PC-3 (cell line): ENCODE measurements at regions not wholly inside any gene's neighbourhood (a gene's known extent, or its start where the extent isn't known, plus 50 kb on each side); places are given as distances from the start of the nearest gene placed in this dataset.

Experiments
- ATAC-seq: fragments of 200-7000 bp; cut with Tn5 transposase; 2 replicates; pipeline ENCODE4 v1.9.1; 2020; ENCODE audit warnings: mild to moderate bottlenecking, moderate library complexity
- BruUV-seq: library from RNA; stranded (reverse); fragments of 400-500 nt; replicated peaks from 2 replicates; lab custom pipeline; 2021; lab: Mats Ljungman, UMichigan
- CTCF ChIA-PET: fragments of 300-600 bp; sonication (Branson Sonifier 250); formaldehyde crosslinking; loops from one replicate; lab custom pipeline; 2022; ENCODE audit warnings: antibody characterized with exemption; lab: Charles Lee
- POLR2A ChIA-PET: fragments of 300-600 bp; sonication (Branson Sonifier 250); formaldehyde crosslinking; loops from one replicate; lab custom pipeline; 2022; ENCODE audit warnings: antibody characterized with exemption; ENCODE audit not compliant: unreplicated experiment; lab: Charles Lee
- DNase-seq: peaks from one replicate; pipeline ENCODE4 v3.0.0-alpha.2; 2015
- H2AFZ ChIP-seq: fragments of 300-600 bp; sonication (generic); 2 replicates; pipeline ENCODE4 v1.6.0; 2016; ENCODE audit warnings: antibody characterized with exemption, low read length
- H3F3A ChIP-seq: fragments of 300-600 bp; sonication (generic); one replicate; pipeline ENCODE4 v1.6.0; 2017; ENCODE audit warnings: antibody characterized with exemption, low read length, control low read depth, mild to moderate bottlenecking; ENCODE audit not compliant: unreplicated experiment
- H3K27ac ChIP-seq: fragments of 300-600 bp; sonication (generic); 2 replicates; pipeline ENCODE4 v1.5.1; 2016; ENCODE audit warnings: mild to moderate bottlenecking, low read length
- H3K27me3 ChIP-seq: fragments of 300-600 bp; sonication (generic); 2 replicates; pipeline ENCODE4 v1.6.1; 2016; ENCODE audit warnings: low read length, mixed read lengths
- H3K36me3 ChIP-seq: fragments of 300-600 bp; sonication (generic); 2 replicates; pipeline ENCODE4 v1.6.1; 2016; ENCODE audit warnings: low read depth, mixed run types, low read length, mixed read lengths
- H3K4me1 ChIP-seq: fragments of 300-600 bp; sonication (generic); 2 replicates; pipeline ENCODE4 v1.5.1; 2016; ENCODE audit warnings: low read length; ENCODE audit not compliant: insufficient read depth
- H3K4me2 ChIP-seq: fragments of 300-600 bp; sonication (generic); 2 replicates; pipeline ENCODE4 v1.6.0; 2016; ENCODE audit warnings: low read length
- H3K4me3 ChIP-seq: fragments of 300-600 bp; sonication (generic); 2 replicates; pipeline ENCODE4 v1.5.1; 2016; ENCODE audit warnings: mild to moderate bottlenecking, low read length, mixed read lengths
- H3K79me2 ChIP-seq: fragments of 300-600 bp; sonication (generic); 2 replicates; pipeline ENCODE4 v1.6.1; 2017; ENCODE audit warnings: low read length, mixed read lengths
- H3K9ac ChIP-seq: fragments of 300-600 bp; sonication (generic); 2 replicates; pipeline ENCODE4 v1.6.0; 2016; ENCODE audit warnings: mild to moderate bottlenecking, low read length
- H3K9me2 ChIP-seq: fragments of 300-600 bp; sonication (generic); replicated peaks from 2 replicates; pipeline ENCODE4 v1.6.1; 2016; ENCODE audit warnings: mixed run types, low read length, mixed read lengths
- H3K9me3 ChIP-seq: fragments of 300-600 bp; sonication (generic); 2 replicates; pipeline ENCODE4 v1.6.1; 2016; ENCODE audit warnings: low read length, mixed read lengths
- H4K20me1 ChIP-seq: fragments of 300-600 bp; sonication (generic); 2 replicates; pipeline ENCODE4 v1.6.1; 2016; ENCODE audit warnings: low read length, mixed read lengths
- CTCF ChIP-seq: fragments of 300-600 bp; sonication (generic); conservative IDR thresholded peaks from 2 replicates; pipeline ENCODE4 v1.5.1; 2017; ENCODE audit warnings: antibody characterized with exemption, low read depth, mild to moderate bottlenecking, low read length
- EZH2 ChIP-seq: fragments of 300-600 bp; sonication (generic); IDR thresholded peaks from one replicate; pipeline ENCODE4 v1.6.1; 2017; ENCODE audit warnings: antibody characterized with exemption, mild to moderate bottlenecking, low read length; ENCODE audit not compliant: unreplicated experiment
- EZH2phosphoT487 ChIP-seq: fragments of 300-600 bp; sonication (generic); IDR thresholded peaks from 2 replicates; pipeline ENCODE4 v1.6.1; 2018; ENCODE audit warnings: mild to moderate bottlenecking, antibody characterized with exemption, low read length, borderline replicate concordance
- intact Hi-C: fragments of 100-400 bp; cut with micrococcal nuclease; formaldehyde crosslinking; loops from 2 replicates; pipeline ENCODE4 v1.9.0; 2023

DNA sequence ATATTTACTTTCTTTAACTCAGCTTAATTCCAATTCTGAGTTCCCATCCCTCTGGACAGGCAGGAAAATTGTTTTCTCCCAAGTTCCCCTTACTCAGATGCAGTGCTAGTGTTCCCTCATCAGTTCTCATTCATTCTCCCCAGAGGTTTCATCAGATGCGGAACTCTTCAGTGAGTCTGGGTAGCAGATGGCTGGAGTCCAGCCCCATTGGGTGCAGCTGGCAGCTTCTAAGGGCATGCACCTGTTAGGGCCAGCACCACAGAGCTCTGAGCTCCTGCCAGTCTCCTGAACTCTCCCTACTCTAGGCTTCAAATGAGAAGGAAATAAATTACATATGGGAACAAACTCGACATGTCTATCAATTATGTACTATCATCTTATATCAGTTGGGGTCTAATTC is 76.6 kb downstream of the SOD2 start:
- ChIA-PET CTCF (no interaction called here), POLR2A (no interaction called here)
- no peak overlapping the region for H2AFZ ChIP-seq
- DNase-seq (no peak), ATAC-seq (no peak)
- H4K20me1 ChIP-seq: no peaks in the 10 kb centered on the region
- no peak overlapping the region for H3K4me2 ChIP-seq
- H3K36me3 ChIP-seq: no peaks in the 10 kb centered on the region
- peaks cover 11% of the 10 kb centered on the region for H3K27me3 ChIP-seq
- H3F3A ChIP-seq: no peaks in the 10 kb centered on the region
- no peak for TF ChIP-seq CTCF
- TF ChIP-seq EZH2: no peak
- no peak for TF ChIP-seq EZH2phosphoT487
- no peak overlapping the region for H3K4me3 ChIP-seq
- no TSS peak for BruUV-seq
- intact Hi-C loops: no loop called here
- no peaks in the 10 kb centered on the region for H3K79me2 ChIP-seq
- H3K9me3 ChIP-seq: no peaks in the 10 kb centered on the region; the same call in 1 of the 2 replicates
- no peak overlapping the region for H3K27ac ChIP-seq
- no peak overlapping the region for H3K9ac ChIP-seq
- H3K9me2 ChIP-seq: no peaks in the 10 kb centered on the region
- H3K4me1 ChIP-seq: no peaks in the 10 kb centered on the region

GRCh38 chr6:159615918-159616317 is 77.1 kb downstream of the SOD2 start:
- Histone ChIP-seq H2AFZ (no peak overlapping the region), H3K4me1 (no peaks in the 10 kb centered on the region), H3K9me3 (no peaks in the 10 kb centered on the region; the same call in 1 of the 2 replicates), H3K9ac (no peak overlapping the region), H3K27me3 (peaks cover 6% of the 10 kb centered on the region), H3K27ac (no peak overlapping the region), H3K36me3 (no peaks in the 10 kb centered on the region), H3K9me2 (no peaks in the 10 kb centered on the region), H3K4me3 (no peak overlapping the region), H4K20me1 (no peaks in the 10 kb centered on the region), H3K79me2 (no peaks in the 10 kb centered on the region), H3K4me2 (no peak overlapping the region), H3F3A (no peaks in the 10 kb centered on the region)
- DNase-seq: no peak
- ChIA-PET CTCF (no interaction called here), POLR2A (no interaction called here)
- no peak for TF ChIP-seq EZH2
- no peak for TF ChIP-seq CTCF
- TF ChIP-seq EZH2phosphoT487: no peak
- no peak for ATAC-seq
- BruUV-seq: no TSS peak
- intact Hi-C loops: no loop called here

DNA sequence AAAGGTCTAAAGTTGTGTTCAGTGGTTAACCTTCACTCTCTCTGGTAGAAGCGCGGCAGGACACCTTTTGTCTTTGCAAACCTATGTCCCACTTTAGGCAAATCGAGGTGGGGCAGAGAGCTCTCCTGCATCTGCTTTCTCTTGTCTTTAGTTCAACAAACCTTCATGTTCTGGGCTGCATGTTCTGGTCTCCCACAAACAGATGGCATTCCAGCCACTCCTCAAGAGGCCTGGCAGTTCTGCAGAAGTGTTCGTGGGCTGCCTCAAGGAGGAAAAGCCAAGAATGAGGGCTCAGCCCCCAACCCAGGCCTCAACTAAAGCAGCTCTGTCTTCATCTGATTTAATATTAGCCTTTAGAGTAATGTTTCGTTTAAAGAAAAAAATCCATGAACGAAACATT is 82.2 kb downstream of the SOD2 start:
- intact Hi-C loops: no loop called here
- no peak for DNase-seq
- ATAC-seq: no peak

More for the DNA sequence above, 82.2 kb downstream of the SOD2 start:
- Histone ChIP-seq H2AFZ (no peak overlapping the region), H3K4me3 (no peak overlapping the region), H3F3A (no peaks in the 10 kb centered on the region), H3K27me3 (no peaks in the 10 kb centered on the region), H3K27ac (no peak overlapping the region), H3K9me2 (no peaks in the 10 kb centered on the region), H3K79me2 (no peaks in the 10 kb centered on the region), H3K36me3 (no peaks in the 10 kb centered on the region), H3K9ac (no peak overlapping the region), H3K4me2 (no peak overlapping the region), H3K9me3 (no peaks in the 10 kb centered on the region), H4K20me1 (no peaks in the 10 kb centered on the region), H3K4me1 (no peaks in the 10 kb centered on the region)
- no TSS peak for BruUV-seq
- ChIA-PET POLR2A (no interaction called here), CTCF (no interaction called here)
- no peak for TF ChIP-seq CTCF
- TF ChIP-seq EZH2phosphoT487: no peak
- TF ChIP-seq EZH2: no peak
